ENCODE measurements at regions not wholly inside any gene's neighbourhood (a gene's known extent, or its start where the extent isn't known, plus 50 kb on each side); places are given as distances from the start of the nearest gene placed in this dataset.

- intact Hi-C loops (cut with DNase I), result no loop called here
- no peak overlapping the region for H3K27ac ChIP-seq
- no peaks in the 10 kb centered on the region for H3K36me3 ChIP-seq
- no peak overlapping the region for H3K4me3 ChIP-seq
- no peaks in the 10 kb centered on the region for H3K4me1 ChIP-seq
- H3K9me3 ChIP-seq, result no peaks in the 10 kb centered on the region
- 20% methylated on average over 1 of the region's 1 CpG for WGBS (ENCODE audit: insufficient coverage, low coverage, low lambda C conversion rate, missing lambda C conversion rate)
- ATAC-seq (no peak), DNase-seq (no peak)
- TF ChIP-seq POLR2A (IDR thresholded peaks at IDR 0.05), result no peak
- TF ChIP-seq CTCF (IDR thresholded peaks at IDR 0.05), result no peak
- H3K27me3 ChIP-seq, result no peaks in the 10 kb centered on the region
Measured at GRCh38 chr13:108030769-108031168, 184.6 kb downstream of the LIG4 start.

GRCh38 chr13:108026680-108027410 is 188.5 kb downstream of the LIG4 start:
- Histone ChIP-seq H3K4me1 (no peaks in the 10 kb centered on the region), H3K36me3 (no peaks in the 10 kb centered on the region), H3K27ac (no peak overlapping the region), H3K27me3 (no peaks in the 10 kb centered on the region), H3K4me3 (no peak overlapping the region), H3K9me3 (no peaks in the 10 kb centered on the region)
- intact Hi-C loops (cut with DNase I), result no loop called here
- DNase-seq (no peak), ATAC-seq (no peak)
- 47% methylated on average over 3 of the region's 3 CpGs for WGBS (ENCODE audit: insufficient coverage, low coverage, low lambda C conversion rate, missing lambda C conversion rate)
- TF ChIP-seq POLR2A (IDR thresholded peaks at IDR 0.05) (no peak), CTCF (IDR thresholded peaks at IDR 0.05) (no peak)

GRCh38 chr13:108020027-108020426 is 195.3 kb downstream of the LIG4 start:
- ATAC-seq (no peak), DNase-seq (no peak)
- TF ChIP-seq CTCF (IDR thresholded peaks at IDR 0.05) (no peak), POLR2A (IDR thresholded peaks at IDR 0.05) (no peak)
- H3K4me3 ChIP-seq, result no peak overlapping the region
- H3K27ac ChIP-seq, result no peak overlapping the region
- H3K36me3 ChIP-seq, result no peaks in the 10 kb centered on the region
- intact Hi-C loops (cut with DNase I), result no loop called here
- no peaks in the 10 kb centered on the region for H3K4me1 ChIP-seq
- 29% methylated on average over 2 of the region's 4 CpGs for WGBS (ENCODE audit: insufficient coverage, low coverage, low lambda C conversion rate, missing lambda C conversion rate)
- H3K9me3 ChIP-seq, result no peaks in the 10 kb centered on the region
- no peaks in the 10 kb centered on the region for H3K27me3 ChIP-seq

GRCh38 chr13:108018371-108018870 is 196.9 kb downstream of the LIG4 start:
- Histone ChIP-seq H3K9me3 (no peaks in the 10 kb centered on the region), H3K4me3 (no peak overlapping the region), H3K27me3 (no peaks in the 10 kb centered on the region), H3K27ac (no peak overlapping the region), H3K4me1 (no peaks in the 10 kb centered on the region), H3K36me3 (no peaks in the 10 kb centered on the region)
- no peak for TF ChIP-seq CTCF (IDR thresholded peaks at IDR 0.05)
- no peak for TF ChIP-seq POLR2A (IDR thresholded peaks at IDR 0.05)
- no peak for ATAC-seq
- intact Hi-C loops (cut with DNase I), result no loop called here
- no peak for DNase-seq
- 55% methylated on average over 2 of the region's 2 CpGs for WGBS (ENCODE audit: insufficient coverage, low coverage, low lambda C conversion rate, missing lambda C conversion rate)
